HG03045 (cell line): ENCODE measurements at regions not wholly inside any gene's neighbourhood (a gene's known extent, or its start where the extent isn't known, plus 50 kb on each side); places are given as distances from the start of the nearest gene placed in this dataset.
"Not testable (repeated sequence)": the region's sequence is repeated elsewhere in the genome, so short reads cannot be mapped to it uniquely, and the experiment has no call there.

Source experiments
- ATAC-seq: cut with Tn5 transposase; IDR thresholded peaks from one replicate; pipeline ENCODE4 v1.9.1; 2021; ENCODE audit warnings: mild to moderate bottlenecking, moderate library complexity; ENCODE audit not compliant: unreplicated experiment

GRCh38 chr7:138249975-138250374 lies 173.7 kb downstream of the AKR1D1 start:
- no peak for ATAC-seq

DNA sequence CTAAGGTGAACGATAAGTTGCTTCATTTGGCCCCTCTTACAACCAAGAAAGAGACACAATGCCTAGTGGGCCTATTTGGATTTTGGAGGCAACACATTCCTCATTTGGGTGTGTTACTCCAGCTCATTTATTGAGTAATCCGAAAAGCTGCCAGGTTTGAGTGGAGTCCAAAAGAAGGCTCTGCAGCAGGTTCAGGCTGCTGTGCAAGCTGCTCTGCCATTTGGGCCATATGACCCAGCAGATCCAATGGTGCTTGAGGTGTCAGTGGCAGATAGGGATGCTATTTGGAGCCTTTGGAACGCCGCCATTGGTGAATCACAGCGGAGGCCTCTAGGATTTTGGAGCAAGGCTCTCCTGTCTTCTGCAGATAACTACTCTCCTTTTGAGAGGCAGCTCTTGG lies 176.4 kb downstream of the AKR1D1 start:
- not testable (repeated sequence) for ATAC-seq

DNA sequence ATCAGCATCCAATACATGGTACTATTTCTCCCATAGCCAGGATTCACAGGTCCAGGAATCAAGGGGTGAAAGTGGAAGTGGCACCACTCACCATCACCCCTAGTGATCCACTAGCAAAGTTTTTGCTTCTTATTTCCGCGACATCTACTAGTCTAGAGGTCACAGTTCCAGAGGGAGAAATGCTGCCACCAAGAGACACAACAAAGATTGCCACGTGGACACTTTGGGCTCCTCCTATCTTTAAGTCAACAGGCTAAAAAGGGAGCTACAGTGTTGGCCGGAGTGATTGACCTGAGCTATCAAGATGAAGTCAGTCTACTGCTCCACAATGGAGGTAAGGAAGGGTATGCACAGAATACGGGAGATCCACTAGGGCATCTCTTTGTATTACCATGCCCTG lies 178.2 kb downstream of the AKR1D1 start:
- no peak for ATAC-seq

- no peak for ATAC-seq
Observed at GRCh38 chr7:138257459-138258196, 181.4 kb downstream of the AKR1D1 start.

- no peak for ATAC-seq
Observed at GRCh38 chr7:138258197-138258559, 181.9 kb downstream of the AKR1D1 start.

DNA sequence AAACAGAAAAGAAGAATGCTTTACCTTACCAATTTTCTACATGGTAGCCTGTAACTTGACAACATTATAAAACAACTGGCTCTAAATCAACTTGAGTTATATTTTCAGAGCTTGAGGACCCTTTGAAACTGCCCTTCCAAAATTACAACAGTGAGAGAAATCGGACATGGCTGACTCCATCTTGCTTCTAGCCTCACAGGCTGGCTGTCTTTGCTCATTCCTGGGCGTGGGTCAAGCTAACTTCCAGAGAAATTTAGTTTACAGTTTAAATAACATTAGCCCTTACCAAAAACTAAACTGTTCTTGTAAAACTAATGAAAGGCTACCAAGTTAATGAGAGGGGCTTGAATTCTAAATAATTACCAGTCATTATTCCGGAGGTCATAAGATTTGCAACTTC lies 183.4 kb downstream of the AKR1D1 start:
- no peak for ATAC-seq

DNA sequence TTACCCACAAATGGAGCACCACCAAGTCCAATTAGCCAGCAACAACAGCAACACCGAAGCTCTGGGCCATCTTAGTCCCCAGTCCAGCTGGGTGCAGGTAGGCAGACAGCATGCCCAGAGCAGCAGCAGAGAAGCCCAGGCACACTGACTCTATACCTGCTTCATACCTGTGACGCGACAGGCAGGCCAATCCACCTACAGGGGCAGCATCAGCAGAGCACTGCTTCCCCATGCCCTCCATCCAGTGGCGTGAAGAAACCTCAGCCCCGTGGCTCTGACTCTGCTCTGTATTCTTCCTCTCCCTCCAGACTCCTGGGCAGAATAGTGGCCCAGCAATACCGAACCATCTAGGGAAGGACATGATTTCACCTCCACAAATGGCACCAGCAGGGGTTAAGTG lies 191.7 kb downstream of the AKR1D1 start:
- ATAC-seq, result no peak

DNA sequence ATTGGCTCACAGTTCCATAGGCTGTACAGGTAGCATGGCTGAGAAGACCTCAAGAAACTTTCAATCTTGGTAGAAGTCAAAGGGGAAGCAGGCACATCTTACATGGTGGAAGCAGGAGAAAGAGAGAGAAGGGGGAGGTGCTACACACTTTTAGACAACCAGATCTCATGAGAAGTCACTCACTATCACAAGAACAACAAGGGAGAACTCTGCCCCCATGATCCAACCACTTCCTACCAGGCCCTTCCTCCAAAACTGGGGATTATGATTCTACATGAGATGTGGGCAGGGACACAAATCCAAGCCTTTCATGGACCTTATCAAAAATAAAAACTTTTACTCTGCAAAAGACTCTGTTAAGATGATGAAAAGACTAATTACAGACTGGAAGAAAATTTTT lies 183.2 kb upstream of the TRIM24 start:
- ATAC-seq, result no peak

DNA sequence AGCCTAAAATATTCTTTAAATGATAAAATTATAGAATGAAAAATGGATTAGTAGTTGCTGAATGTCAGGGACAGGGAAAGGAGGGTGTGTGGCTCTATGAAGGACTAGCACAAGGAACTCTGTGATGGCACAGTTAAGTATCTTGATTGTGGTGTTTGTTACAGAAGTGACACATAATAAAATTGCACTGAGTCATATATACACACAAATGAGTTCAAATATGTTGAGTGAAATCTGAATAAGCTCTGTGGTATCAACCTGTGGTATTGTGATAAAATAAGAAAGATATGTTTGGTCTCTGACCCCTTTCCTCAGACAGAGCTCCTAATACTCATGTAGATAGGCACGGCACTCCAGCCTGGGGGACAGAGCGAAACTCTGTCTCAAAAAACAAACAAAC lies 181.5 kb upstream of the TRIM24 start:
- ATAC-seq, result no peak

DNA sequence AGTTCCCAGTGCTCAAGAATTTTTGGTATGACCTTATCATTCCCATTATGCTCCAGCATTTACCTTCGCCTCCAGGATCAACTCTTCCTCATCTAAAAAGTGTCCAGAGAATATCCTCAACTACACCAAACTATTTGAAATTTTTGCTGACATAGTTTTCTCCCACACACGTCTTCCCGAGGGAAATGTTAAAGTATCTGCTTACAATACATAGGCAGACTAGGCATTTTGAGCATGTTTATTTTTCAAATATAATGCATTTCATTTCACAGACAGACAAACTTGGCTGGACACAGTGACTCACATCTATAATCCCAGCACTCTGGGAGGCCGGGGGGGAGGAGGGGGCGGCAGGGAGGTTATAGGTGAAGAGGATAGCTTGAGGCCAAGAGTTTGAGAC lies 177.1 kb upstream of the TRIM24 start:
- no peak for ATAC-seq

GRCh38 chr7:138285129-138285528 lies 174.9 kb upstream of the TRIM24 start:
- no peak for ATAC-seq

DNA sequence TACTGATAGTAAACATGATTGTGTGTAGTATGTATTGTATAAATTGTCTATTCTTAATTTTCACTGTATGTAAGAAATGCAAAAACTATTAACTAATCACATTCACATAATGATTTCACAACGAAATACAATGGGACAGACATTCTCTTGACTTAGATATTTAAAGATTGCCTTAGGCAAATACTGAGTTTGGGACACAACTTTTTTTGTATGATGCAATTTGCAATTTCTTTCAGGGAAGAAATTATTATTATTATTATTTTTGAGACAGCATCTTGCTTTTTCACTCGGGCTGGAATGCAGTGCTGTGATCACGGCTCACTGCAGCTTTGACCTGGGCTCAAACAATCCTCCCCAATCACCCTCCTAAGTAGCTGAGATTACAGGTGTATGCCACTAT lies 173.2 kb upstream of the TRIM24 start:
- no peak for ATAC-seq

GRCh38 chr7:138287549-138287948 lies 172.5 kb upstream of the TRIM24 start:
- no peak for ATAC-seq

DNA sequence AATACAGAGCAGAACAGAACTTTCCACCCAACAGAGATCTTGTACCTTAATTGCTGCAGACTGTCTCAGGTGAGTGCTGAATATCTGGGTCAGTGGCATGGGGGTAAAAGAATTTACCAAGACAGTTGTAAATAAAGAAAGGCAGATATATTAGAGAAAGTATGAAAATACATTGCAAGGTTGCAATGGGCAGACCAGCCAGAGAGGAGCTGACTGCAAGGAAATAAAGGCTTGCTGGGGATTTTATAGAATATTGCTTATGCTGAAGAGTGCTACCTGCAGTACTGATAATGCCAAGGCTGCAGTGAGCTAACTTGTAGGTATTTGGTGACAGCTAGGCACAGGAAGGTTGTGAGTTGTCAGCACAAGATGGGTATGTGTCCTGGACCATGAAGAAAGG lies 171.0 kb upstream of the TRIM24 start:
- no peak for ATAC-seq

GRCh38 chr7:138289864-138290263 lies 170.2 kb upstream of the TRIM24 start:
- ATAC-seq, result no peak

DNA sequence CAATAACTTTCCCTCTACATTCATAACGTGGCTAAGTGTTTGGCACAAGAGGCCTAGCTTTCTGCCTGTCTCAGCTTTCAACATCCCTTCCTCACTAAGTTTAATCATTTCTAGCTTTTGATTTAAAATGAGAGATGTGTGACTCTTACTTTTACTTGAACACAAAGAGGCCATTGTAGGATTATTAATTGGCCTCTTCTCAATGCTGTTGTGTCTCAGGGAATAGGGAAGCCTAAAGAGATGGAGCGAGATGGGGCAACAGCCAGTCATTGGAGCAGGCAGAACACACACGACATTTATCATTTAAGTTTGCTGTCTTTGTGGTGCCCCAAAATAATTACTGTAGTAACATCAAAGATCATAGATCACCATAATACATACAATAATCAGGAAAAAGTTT lies 167.1 kb upstream of the TRIM24 start:
- no peak for ATAC-seq

DNA sequence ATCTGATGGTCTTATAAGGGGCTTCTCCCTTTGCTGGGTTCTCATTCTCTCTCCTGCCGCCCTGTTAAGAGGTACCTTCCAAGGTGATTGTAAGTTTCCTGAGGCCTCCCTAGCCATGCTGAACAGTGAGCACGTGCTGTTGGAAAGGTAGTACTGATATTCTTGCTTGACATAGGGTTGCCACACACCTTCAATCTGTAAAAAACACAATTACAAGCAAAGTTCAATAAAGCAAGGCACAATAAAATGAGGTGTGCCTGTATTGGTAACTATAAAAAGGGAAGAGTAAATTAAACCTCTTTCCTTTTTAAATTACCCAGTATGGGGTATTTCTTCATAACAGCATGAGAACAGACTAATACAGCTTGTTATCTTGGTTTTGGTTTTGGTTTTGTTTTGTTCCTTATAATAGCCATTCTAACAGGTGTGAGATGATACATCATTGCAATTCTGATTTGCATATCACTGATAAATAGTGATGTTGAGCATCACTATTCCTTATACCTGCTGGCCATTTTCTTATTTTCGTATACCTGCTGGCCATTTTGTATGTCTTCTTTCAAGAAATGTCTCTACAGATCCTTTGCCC lies 164.9 kb upstream of the TRIM24 start:
- ATAC-seq, result no peak

DNA sequence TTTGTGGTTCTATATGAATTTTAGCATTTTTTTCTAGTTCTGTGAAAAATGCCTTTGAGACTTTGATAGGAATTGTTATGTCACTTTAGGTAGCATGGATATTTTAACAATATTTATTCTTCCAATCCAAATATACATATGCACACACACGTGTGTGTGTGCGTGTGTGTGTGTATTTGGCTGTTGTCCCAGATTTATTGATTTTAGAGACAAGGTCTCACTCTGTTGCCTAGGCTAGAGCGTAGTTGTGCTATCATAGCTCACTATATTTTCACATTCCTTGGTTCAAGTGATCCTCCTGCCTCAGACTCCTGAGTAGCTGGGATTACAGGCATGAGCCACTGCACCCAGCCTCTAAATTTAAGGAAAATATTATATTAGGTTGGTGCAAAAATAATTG lies 162.5 kb upstream of the TRIM24 start:
- ATAC-seq, result no peak

DNA sequence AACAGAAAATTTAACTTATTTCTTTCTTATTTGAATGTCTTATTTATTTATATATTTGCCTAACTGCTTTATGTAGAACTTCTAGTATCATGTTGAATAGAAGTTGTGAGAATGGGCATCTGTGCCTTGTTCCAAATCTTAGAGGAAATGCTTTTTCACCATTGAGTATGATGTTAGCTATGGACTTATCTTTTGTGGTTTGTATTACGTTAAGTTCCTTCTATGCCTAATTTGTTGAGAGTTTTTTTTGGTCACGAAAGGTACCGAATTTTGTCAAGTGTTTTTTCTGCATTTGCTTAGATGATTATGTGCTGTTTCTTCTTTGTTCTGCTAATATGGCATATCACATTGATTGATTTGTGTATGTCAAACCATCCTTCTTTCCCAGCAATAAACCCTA lies 161.0 kb upstream of the TRIM24 start:
- no peak for ATAC-seq

- ATAC-seq, result no peak
Observed at GRCh38 chr7:138303230-138304070, 156.6 kb upstream of the TRIM24 start.

GRCh38 chr7:138304071-138304320 lies 156.1 kb upstream of the TRIM24 start:
- no peak for ATAC-seq

GRCh38 chr7:138307633-138308032 lies 152.4 kb upstream of the TRIM24 start:
- ATAC-seq, result no peak
